Neural cell (in vitro differentiated cells): ENCODE measurements at regions not wholly inside any gene's neighbourhood (a gene's known extent, or its start where the extent isn't known, plus 50 kb on each side); places are given as distances from the start of the nearest gene placed in this dataset.

Experiments
- H2AFZ ChIP-seq: fragments of 200-600, 300-800 bp; sonication (generic), shearing (Covaris generic); 2 replicates; pipeline ENCODE4 v1.6.0; 2014; ENCODE audit warnings: low read depth, mild to moderate bottlenecking, antibody characterized with exemption, low read length, moderate library complexity
- H3F3A ChIP-seq: fragments of 200-600 bp; shearing (Covaris generic); 2 replicates; pipeline ENCODE4 v1.6.1; 2016; ENCODE audit warnings: mild to moderate bottlenecking, moderate library complexity, mixed read lengths, antibody characterized with exemption, low read length; ENCODE audit not compliant: insufficient read depth, poor library complexity, severe bottlenecking
- H3K27ac ChIP-seq: fragments of 200-600, 300-800 bp; sonication (generic), shearing (Covaris generic); 2 replicates; pipeline ENCODE4 v1.5.1; 2014; ENCODE audit warnings: mild to moderate bottlenecking, low read length, moderate library complexity
- H3K27me3 ChIP-seq: fragments of 300-800, 200-600 bp; sonication (generic), shearing (Covaris generic); 2 replicates; pipeline ENCODE4 v1.6.0; 2014; ENCODE audit warnings: mild to moderate bottlenecking, low read depth, low read length, moderate library complexity; ENCODE audit not compliant: insufficient read depth
- H3K36me3 ChIP-seq: fragments of 300-800, 200-600 bp; sonication (generic), shearing (Covaris generic); 2 replicates; pipeline ENCODE4 v1.5.1; 2014; ENCODE audit warnings: mild to moderate bottlenecking, antibody characterized with exemption, low read length, moderate library complexity; ENCODE audit not compliant: insufficient read depth
- H3K4me2 ChIP-seq: fragments of 300-800, 200-600 bp; sonication (generic), shearing (Covaris generic); 2 replicates; pipeline ENCODE4 v1.6.0; 2014; ENCODE audit warnings: mild to moderate bottlenecking, low read length
- H3K4me3 ChIP-seq: fragments of 300-800, 200-600 bp; sonication (generic), shearing (Covaris generic); 2 replicates; pipeline ENCODE4 v1.5.1; 2014; ENCODE audit warnings: mild to moderate bottlenecking, low read length, moderate library complexity
- H3K79me2 ChIP-seq: fragments of 200-600 bp; shearing (Covaris generic); replicated peaks from 2 replicates; pipeline ENCODE4 v1.6.0; 2014; ENCODE audit warnings: mild to moderate bottlenecking, low read length, moderate library complexity; ENCODE audit not compliant: insufficient read depth
- H3K9ac ChIP-seq: fragments of 300-800, 200-600 bp; sonication (generic), shearing (Covaris generic); 2 replicates; pipeline ENCODE4 v1.6.1; 2016; ENCODE audit warnings: mild to moderate bottlenecking, low read length, mixed read lengths
- H3K9me2 ChIP-seq: fragments of 200-600 bp; shearing (Covaris generic); 2 replicates; pipeline ENCODE4 v1.6.1; 2016; ENCODE audit warnings: mild to moderate bottlenecking, low read length, mixed read lengths; ENCODE audit not compliant: insufficient read depth
- H3K9me3 ChIP-seq: fragments of 200-600, 300-800 bp; sonication (generic), shearing (Covaris generic); 2 replicates; pipeline ENCODE4 v1.6.1; 2016; ENCODE audit warnings: mild to moderate bottlenecking, mixed run types, low read length, moderate library complexity, mixed read lengths
- H4K20me1 ChIP-seq: fragments of 200-600 bp; shearing (Covaris generic); 2 replicates; pipeline ENCODE4 v1.6.1; 2016; ENCODE audit warnings: mild to moderate bottlenecking, mixed run types; ENCODE audit not compliant: insufficient read depth
- EP300 ChIP-seq: fragments of 450-650 bp; conservative IDR thresholded peaks from 2 replicates; pipeline ENCODE4 v1.6.1; 2014; ENCODE audit warnings: antibody characterized with exemption, mild to moderate bottlenecking, moderate library complexity; ENCODE audit not compliant: poor library complexity, severe bottlenecking
- MXI1 ChIP-seq: fragments of 450-650 bp; conservative IDR thresholded peaks from 2 replicates; pipeline ENCODE4 v1.6.1; 2014; ENCODE audit warnings: antibody characterized with exemption, mild to moderate bottlenecking; ENCODE audit not compliant: poor library complexity, severe bottlenecking
- POLR2AphosphoS5 ChIP-seq: IDR thresholded peaks from 2 replicates; pipeline ENCODE4 v1.6.1; 2012
- RAD21 ChIP-seq: fragments of 450-650 bp; conservative IDR thresholded peaks from 2 replicates; pipeline ENCODE4 v1.6.1; 2014; ENCODE audit warnings: antibody characterized with exemption, mild to moderate bottlenecking, moderate library complexity
- REST ChIP-seq: IDR thresholded peaks from 2 replicates; pipeline ENCODE4 v1.6.1; 2012; ENCODE audit warnings: borderline replicate concordance
- SMC3 ChIP-seq: fragments of 450-650 bp; conservative IDR thresholded peaks from 2 replicates; pipeline ENCODE4 v1.6.1; 2014; ENCODE audit warnings: antibody characterized with exemption, mild to moderate bottlenecking, moderate library complexity; ENCODE audit not compliant: poor library complexity
- TAF1 ChIP-seq: IDR thresholded peaks from 2 replicates; pipeline ENCODE4 v1.6.1; 2012; ENCODE audit warnings: low read depth
- TF ChIP-seq, protein P1 (sequence below): fragments of 450-650 bp; IDR thresholded peaks from 2 replicates; pipeline ENCODE4 v1.5.1; 2014; ENCODE audit warnings: antibody characterized with exemption, mild to moderate bottlenecking, moderate library complexity; ENCODE audit not compliant: poor library complexity, severe bottlenecking

GRCh38 chr22:49598338-49598737 lies 229.3 kb downstream of the BRD1 start:
- Histone ChIP-seq H3K27ac (no peak overlapping the region), H4K20me1 (no peaks in the 10 kb centered on the region), H3K4me3 (no peak overlapping the region), H3K27me3 (no peaks in the 10 kb centered on the region), H3K4me2 (no peak overlapping the region), H3K79me2 (no peaks in the 10 kb centered on the region), H3K36me3 (no peaks in the 10 kb centered on the region), H3F3A (no peaks in the 10 kb centered on the region), H3K9me3 (peaks cover 6% of the 10 kb centered on the region), H3K9me2 (no peaks in the 10 kb centered on the region), H3K9ac (no peak overlapping the region), H2AFZ (no peak overlapping the region)
- no peak for TF ChIP-seq TAF1
- no peak for TF ChIP-seq MXI1
- TF ChIP-seq, protein P1, sequence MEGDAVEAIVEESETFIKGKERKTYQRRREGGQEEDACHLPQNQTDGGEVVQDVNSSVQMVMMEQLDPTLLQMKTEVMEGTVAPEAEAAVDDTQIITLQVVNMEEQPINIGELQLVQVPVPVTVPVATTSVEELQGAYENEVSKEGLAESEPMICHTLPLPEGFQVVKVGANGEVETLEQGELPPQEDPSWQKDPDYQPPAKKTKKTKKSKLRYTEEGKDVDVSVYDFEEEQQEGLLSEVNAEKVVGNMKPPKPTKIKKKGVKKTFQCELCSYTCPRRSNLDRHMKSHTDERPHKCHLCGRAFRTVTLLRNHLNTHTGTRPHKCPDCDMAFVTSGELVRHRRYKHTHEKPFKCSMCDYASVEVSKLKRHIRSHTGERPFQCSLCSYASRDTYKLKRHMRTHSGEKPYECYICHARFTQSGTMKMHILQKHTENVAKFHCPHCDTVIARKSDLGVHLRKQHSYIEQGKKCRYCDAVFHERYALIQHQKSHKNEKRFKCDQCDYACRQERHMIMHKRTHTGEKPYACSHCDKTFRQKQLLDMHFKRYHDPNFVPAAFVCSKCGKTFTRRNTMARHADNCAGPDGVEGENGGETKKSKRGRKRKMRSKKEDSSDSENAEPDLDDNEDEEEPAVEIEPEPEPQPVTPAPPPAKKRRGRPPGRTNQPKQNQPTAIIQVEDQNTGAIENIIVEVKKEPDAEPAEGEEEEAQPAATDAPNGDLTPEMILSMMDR = no peak
- TF ChIP-seq POLR2AphosphoS5 = no peak
- no peak for TF ChIP-seq REST
- no peak for TF ChIP-seq SMC3

DNA sequence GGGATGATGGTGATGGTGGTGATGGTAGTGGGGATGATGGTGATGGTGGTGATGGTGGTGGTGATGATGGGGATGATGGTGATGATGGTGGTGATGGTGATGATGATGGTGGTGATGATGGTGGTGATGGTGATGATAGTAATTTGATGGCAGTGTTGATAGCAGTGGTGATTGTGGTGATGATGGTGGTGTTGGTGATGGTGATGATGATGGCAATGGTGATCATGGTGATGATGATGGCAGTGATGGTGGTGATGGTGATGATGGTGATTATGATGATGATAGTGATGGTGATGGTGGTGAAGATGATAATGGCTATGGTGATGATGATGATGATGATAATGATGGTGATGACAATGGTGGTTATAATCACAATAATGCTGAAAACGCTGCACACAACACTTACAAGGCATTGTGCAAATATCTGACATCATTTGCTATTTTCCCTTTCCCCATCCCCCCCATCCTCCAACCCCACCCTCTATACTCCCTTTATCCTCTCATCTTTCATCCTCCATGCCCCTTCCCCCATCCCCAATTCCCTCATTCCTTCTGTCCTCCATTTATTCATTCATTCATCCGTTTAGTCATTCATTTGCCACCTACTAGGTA lies 230.1 kb downstream of the BRD1 start:
- Histone ChIP-seq H3K4me3 (no peak overlapping the region), H2AFZ (no peak overlapping the region), H3K4me2 (no peak overlapping the region), H3K36me3 (no peaks in the 10 kb centered on the region), H3K9ac (no peak overlapping the region), H3K79me2 (no peaks in the 10 kb centered on the region), H4K20me1 (no peaks in the 10 kb centered on the region), H3F3A (no peaks in the 10 kb centered on the region), H3K9me3 (peaks cover 6% of the 10 kb centered on the region), H3K9me2 (no peaks in the 10 kb centered on the region), H3K27ac (no peak overlapping the region), H3K27me3 (no peaks in the 10 kb centered on the region)
- TF ChIP-seq, protein P1 = no peak
- TF ChIP-seq REST (no peak), POLR2AphosphoS5 (no peak), TAF1 (no peak), EP300 (no peak), RAD21 (no peak), MXI1 (no peak), SMC3 (no peak)
